Stimulated activated naive CD4-positive, alpha-beta T cell (primary cell): ENCODE measurements at regions not wholly inside any gene's neighbourhood (a gene's known extent, or its start where the extent isn't known, plus 50 kb on each side); places are given as distances from the start of the nearest gene placed in this dataset.

Experiments used
- DNase-seq, 6 experiments: peaks; one replicate each; lab custom pipeline; 2025; lab: John Stamatoyannopoulos, UW

GRCh38 chr18:78883501-78883900, 96.1 kb upstream of the SALL3 start:
- no peak for DNase-seq

- DNase-seq = no peak
Measured at GRCh38 chr18:78884502-78884901, 95.1 kb upstream of the SALL3 start.

GRCh38 chr18:78889250-78889649, 90.4 kb upstream of the SALL3 start:
- DNase-seq = no peak

- no peak for DNase-seq
Measured at GRCh38 chr18:78890388-78890787, 89.2 kb upstream of the SALL3 start.

GRCh38 chr18:78891185-78891762, 88.3 kb upstream of the SALL3 start:
- DNase-seq = no peak

- DNase-seq = no peak
Measured at GRCh38 chr18:78892177-78892576, 87.4 kb upstream of the SALL3 start.

GRCh38 chr18:78892721-78893120, 86.9 kb upstream of the SALL3 start:
- DNase-seq = no peak

GRCh38 chr18:78893281-78894032, 86.2 kb upstream of the SALL3 start:
- no peak for DNase-seq

- DNase-seq = no peak
Measured at GRCh38 chr18:78894033-78894305, 85.6 kb upstream of the SALL3 start.

GRCh38 chr18:78895207-78896001, 84.2 kb upstream of the SALL3 start:
- no peak for DNase-seq

- DNase-seq = no peak
Measured at GRCh38 chr18:78896111-78896905, 83.3 kb upstream of the SALL3 start.

- no peak for DNase-seq
Measured at GRCh38 chr18:78898066-78898465, 81.6 kb upstream of the SALL3 start.

- DNase-seq = no peak
Measured at GRCh38 chr18:78898635-78899034, 81.0 kb upstream of the SALL3 start.

- no peak for DNase-seq
Measured at GRCh38 chr18:78899241-78899640, 80.4 kb upstream of the SALL3 start.

- no peak for DNase-seq
Measured at GRCh38 chr18:78900938-78901909, 78.4 kb upstream of the SALL3 start.

- no peak for DNase-seq
Measured at GRCh38 chr18:78901923-78902794, 77.5 kb upstream of the SALL3 start.

GRCh38 chr18:78902795-78903435, 76.7 kb upstream of the SALL3 start:
- DNase-seq = no peak

- no peak for DNase-seq
Measured at GRCh38 chr18:78903436-78904178, 76.0 kb upstream of the SALL3 start.

- no peak for DNase-seq
Measured at GRCh38 chr18:78904179-78904531, 75.5 kb upstream of the SALL3 start.
